ENCODE measurements at regions not wholly inside any gene's neighbourhood (a gene's known extent, or its start where the extent isn't known, plus 50 kb on each side); places are given as distances from the start of the nearest gene placed in this dataset.

- 4% methylated on average over 1 of the region's 1 CpG for WGBS (ENCODE audit: low lambda C conversion rate)
- TF ChIP-seq DR1 (CRISPR knock-in tag; IDR thresholded peaks at IDR 0.05) (no peak), ZNF776 (CRISPR knock-in tag; IDR thresholded peaks at IDR 0.05) (no peak), SIX4 (CRISPR knock-in tag; IDR thresholded peaks at IDR 0.05) (0 out of 2 replicates have a peak, but pooled peaks have one; percentile 38), ZNF720 (CRISPR knock-in tag; IDR thresholded peaks at IDR 0.05) (no peak), PHF21A (CRISPR knock-in tag; IDR thresholded peaks at IDR 0.05) (no peak), ZNF3 (CRISPR knock-in tag; IDR thresholded peaks at IDR 0.05) (no peak), ZNF646 (CRISPR knock-in tag; IDR thresholded peaks at IDR 0.05) (no peak), TEAD3 (CRISPR knock-in tag; optimal IDR thresholded peaks at IDR 0.05; ENCODE audit: borderline replicate concordance) (no peak), SIX1 (CRISPR knock-in tag; IDR thresholded peaks at IDR 0.05; ENCODE audit: borderline replicate concordance) (0 out of 2 replicates have a peak, but pooled peaks have one; percentile 23), ATF4 (CRISPR knock-in tag; IDR thresholded peaks at IDR 0.05) (no peak), KAT8 (CRISPR knock-in tag; IDR thresholded peaks at IDR 0.05) (no peak), USF2 (IDR thresholded peaks at IDR 0.05; ENCODE audit: low read depth, low read length) (no peak), USF2 (CRISPR knock-in tag; IDR thresholded peaks at IDR 0.05; ENCODE audit: borderline replicate concordance) (no peak), ZKSCAN8 (CRISPR knock-in tag; IDR thresholded peaks at IDR 0.05; ENCODE audit: borderline replicate concordance) (no peak), MIER3 (CRISPR knock-in tag; IDR thresholded peaks at IDR 0.05; ENCODE audit: borderline replicate concordance) (no peak), FOXP1 (IDR thresholded peaks at IDR 0.05) (no peak), FOXP1 (CRISPR knock-in tag; IDR thresholded peaks at IDR 0.05) (peak; percentile 28; the same call in 1 of the 2 replicates), TP53 (CRISPR knock-in tag; conservative IDR thresholded peaks at IDR 0.05) (no peak), RNF2 (conservative IDR thresholded peaks at IDR 0.05; ENCODE audit: low read depth) (no peak)
These were observed 69.4 kb upstream of the VAV3 start for GRCh38 chr1:108034396-108034795.

More at GRCh38 chr1:108034396-108034795, 69.4 kb upstream of the VAV3 start:
- H3K27me3 ChIP-seq (ENCODE audit: control insufficient read depth in 1 of 2, insufficient read depth in 2 of 2, low read length in 2 of 2), result no peaks in the 10 kb centered on the region; a peak in 1 of 5 replicates
- intact Hi-C loops (cut with micrococcal nuclease; ENCODE audit: unreplicated experiment), result no loop called here
- FAIRE-seq (no peak), ATAC-seq (peak; percentile 85), DNase-seq (ENCODE audit: low spot score) (no peak)
- in situ Hi-C loops (cut with HindIII; ENCODE audit: extremely low pct_ligation_motif_present, low pct_unique_long_range_greater_than_20kb), result no loop called here
- H3K9me3 ChIP-seq (ENCODE audit: low read length), result no peaks in the 10 kb centered on the region
- H3K79me2 ChIP-seq (ENCODE audit: insufficient read depth, low read length), result no peaks in the 10 kb centered on the region
- CTCF ChIA-PET (ENCODE audit: low intra/inter-chr PET ratio, low total read pairs), result no interaction called here
- no peak overlapping the region for H3K27ac ChIP-seq (ENCODE audit: extremely low read length, insufficient read depth, low read length)
- no peaks in the 10 kb centered on the region for H4K20me1 ChIP-seq (ENCODE audit: insufficient read depth, low read length)
- POLR2A ChIA-PET, result interaction anchor here (1.0 kb wide), 1 partner anchor 18 kb away, joined by 3 read pairs; no protein-coding TSS in a partner anchor
- H3K4me3 ChIP-seq (replicated peaks in 1 of 3; ENCODE audit: insufficient read depth in 1 of 3, low read depth in 2 of 3, low read length in 3 of 3), result no peak overlapping the region
- peaks cover 19% of the 10 kb centered on the region for H3K4me1 ChIP-seq (ENCODE audit: insufficient read depth, low read length)
- no peaks in the 10 kb centered on the region for H3K36me3 ChIP-seq (replicated peaks in 1 of 2; ENCODE audit: control insufficient read depth in 1 of 2, insufficient read depth in 2 of 2, low read length in 2 of 2)
- no peak overlapping the region for H2AFZ ChIP-seq (ENCODE audit: low read length)
- no peak overlapping the region for H3K4me2 ChIP-seq (ENCODE audit: low read depth, low read length)
- no TSS peak for BruUV-seq (replicated peaks)
- no peak overlapping the region for H3K9ac ChIP-seq (ENCODE audit: insufficient read depth, low read depth, low read length)

All from HepG2 (cell line).